ENCODE measurements at regions not wholly inside any gene's neighbourhood (a gene's known extent, or its start where the extent isn't known, plus 50 kb on each side); places are given as distances from the start of the nearest gene placed in this dataset.

DNA sequence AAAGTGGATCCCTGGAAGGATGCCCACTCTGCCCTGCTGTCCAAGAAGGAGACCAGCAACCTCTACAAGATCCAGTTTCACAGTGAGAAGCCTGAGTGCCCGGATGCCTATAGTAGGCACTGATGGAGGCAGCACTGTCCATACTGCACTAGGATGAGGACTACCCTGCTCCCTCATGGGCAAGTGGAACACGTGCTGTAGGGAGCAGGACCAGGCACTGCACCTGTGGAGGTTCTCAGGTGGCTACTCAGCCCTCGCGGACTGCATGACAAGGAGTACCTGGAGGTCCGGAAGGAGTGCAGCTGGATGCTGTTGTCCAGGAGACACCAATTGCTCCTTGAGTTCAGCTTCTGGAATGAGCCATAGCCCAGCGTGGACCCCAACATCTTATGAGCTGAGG, 146.1 kb upstream of the NLRP1 start:
- TF ChIP-seq POLR2A (IDR thresholded peaks at IDR 0.05): no peak
- TF ChIP-seq, protein P1, sequence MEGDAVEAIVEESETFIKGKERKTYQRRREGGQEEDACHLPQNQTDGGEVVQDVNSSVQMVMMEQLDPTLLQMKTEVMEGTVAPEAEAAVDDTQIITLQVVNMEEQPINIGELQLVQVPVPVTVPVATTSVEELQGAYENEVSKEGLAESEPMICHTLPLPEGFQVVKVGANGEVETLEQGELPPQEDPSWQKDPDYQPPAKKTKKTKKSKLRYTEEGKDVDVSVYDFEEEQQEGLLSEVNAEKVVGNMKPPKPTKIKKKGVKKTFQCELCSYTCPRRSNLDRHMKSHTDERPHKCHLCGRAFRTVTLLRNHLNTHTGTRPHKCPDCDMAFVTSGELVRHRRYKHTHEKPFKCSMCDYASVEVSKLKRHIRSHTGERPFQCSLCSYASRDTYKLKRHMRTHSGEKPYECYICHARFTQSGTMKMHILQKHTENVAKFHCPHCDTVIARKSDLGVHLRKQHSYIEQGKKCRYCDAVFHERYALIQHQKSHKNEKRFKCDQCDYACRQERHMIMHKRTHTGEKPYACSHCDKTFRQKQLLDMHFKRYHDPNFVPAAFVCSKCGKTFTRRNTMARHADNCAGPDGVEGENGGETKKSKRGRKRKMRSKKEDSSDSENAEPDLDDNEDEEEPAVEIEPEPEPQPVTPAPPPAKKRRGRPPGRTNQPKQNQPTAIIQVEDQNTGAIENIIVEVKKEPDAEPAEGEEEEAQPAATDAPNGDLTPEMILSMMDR (IDR thresholded peaks at IDR 0.05): no peak
